Inferior parietal cortex (tissue), 1 donor: ENCODE measurements at regions not wholly inside any gene's neighbourhood (a gene's known extent, or its start where the extent isn't known, plus 50 kb on each side); places are given as distances from the start of the nearest gene placed in this dataset.
"Not testable (repeated sequence)": the region's sequence is repeated elsewhere in the genome, so short reads cannot be mapped to it uniquely, and the experiment has no call there.

Experiments
- DNase-seq: peaks from one replicate; pipeline ENCODE4 v3.0.0-alpha.2; 2016; ENCODE audit errors: extremely low spot score

- DNase-seq = no peak
Measured at GRCh38 chr11:92111287-92111686, 113.3 kb upstream of the FAT3 start.

GRCh38 chr11:92109466-92109865, 115.2 kb upstream of the FAT3 start:
- no peak for DNase-seq

GRCh38 chr11:92107331-92107730, 117.3 kb upstream of the FAT3 start:
- no peak for DNase-seq

- DNase-seq = no peak
Measured at GRCh38 chr11:92104349-92104748, 120.3 kb upstream of the FAT3 start.

GRCh38 chr11:92101920-92102319, 122.7 kb upstream of the FAT3 start:
- DNase-seq = no peak

- peak; percentile 19 for DNase-seq
Measured at GRCh38 chr11:92099183-92099582, 125.4 kb upstream of the FAT3 start.

GRCh38 chr11:92098172-92098571, 126.4 kb upstream of the FAT3 start:
- no peak for DNase-seq

GRCh38 chr11:92087725-92088537, 136.7 kb upstream of the FAT3 start:
- peak; percentile 19 for DNase-seq

GRCh38 chr11:92083123-92083522, 141.5 kb upstream of the FAT3 start:
- DNase-seq = no peak

GRCh38 chr11:92082652-92083051, 142.0 kb upstream of the FAT3 start:
- no peak for DNase-seq

- not testable (repeated sequence) for DNase-seq
Measured at GRCh38 chr11:92074498-92074897, 150.1 kb upstream of the FAT3 start.

GRCh38 chr11:92071660-92072059, 153.0 kb upstream of the FAT3 start:
- no peak for DNase-seq

- DNase-seq = no peak
Measured at GRCh38 chr11:92070026-92070889, 154.4 kb upstream of the FAT3 start.

- DNase-seq = no peak
Measured at GRCh38 chr11:92067016-92067415, 157.6 kb upstream of the FAT3 start.

- no peak for DNase-seq
Measured at GRCh38 chr11:92061456-92062062, 163.1 kb upstream of the FAT3 start.

- no peak for DNase-seq
Measured at GRCh38 chr11:92057849-92058442, 166.7 kb upstream of the FAT3 start.

- no peak for DNase-seq
Measured at GRCh38 chr11:92053216-92053615, 171.4 kb upstream of the FAT3 start.

GRCh38 chr11:92050305-92050704, 174.3 kb upstream of the FAT3 start:
- no peak for DNase-seq

GRCh38 chr11:92048415-92048814, 176.2 kb upstream of the FAT3 start:
- DNase-seq = no peak

- no peak for DNase-seq
Measured at GRCh38 chr11:92046103-92046502, 178.5 kb upstream of the FAT3 start.

- DNase-seq = no peak
Measured at GRCh38 chr11:92045301-92045700, 179.3 kb upstream of the FAT3 start.

GRCh38 chr11:92035488-92035887, 189.1 kb upstream of the FAT3 start:
- DNase-seq = no peak
